Breast epithelium (tissue), 4 donors: ENCODE measurements at regions not wholly inside any gene's neighbourhood (a gene's known extent, or its start where the extent isn't known, plus 50 kb on each side); places are given as distances from the start of the nearest gene placed in this dataset.
"Not testable (repeated sequence)": the region's sequence is repeated elsewhere in the genome, so short reads cannot be mapped to it uniquely, and the experiment has no call there.

Experiments used
- DNase-seq, 2 donors: peaks; one replicate each; pipeline ENCODE4 v3.0.0-alpha.2; 2019; ENCODE audit warnings: low spot score in 2 of 2
- H3K27ac ChIP-seq, 2 donors: fragments of 200-600 bp; sonication (generic) in 1 of 2; one replicate each; pipeline ENCODE4 v1.5.1; 2016 to 2019; ENCODE audit warnings: mild to moderate bottlenecking in 1 of 2
- H3K27me3 ChIP-seq, 2 donors: fragments of 200-600 bp; sonication (generic) in 1 of 2; one replicate each; pipeline versions ENCODE4 v1.5.1 to v1.6.0; 2017 to 2019; ENCODE audit warnings: control low read depth in 1 of 2, mild to moderate bottlenecking in 1 of 2
- H3K36me3 ChIP-seq: fragments of 200-600 bp; one replicate; pipeline ENCODE4 v1.5.1; 2019
- H3K4me1 ChIP-seq, 2 donors: fragments of 200-600 bp; sonication (generic); one replicate each; pipeline ENCODE4 v1.5.1; 2016 to 2019; ENCODE audit warnings: control low read depth in 1 of 2
- H3K4me3 ChIP-seq, 3 donors: fragments of 200-600 bp; sonication (generic); 1 replicate in 2 of 3; 2 replicates in 1 of 3; pipeline ENCODE4 v1.5.1; 2016 to 2019; ENCODE audit warnings: mild to moderate bottlenecking in 3 of 3, moderate library complexity in 2 of 3
- H3K9me3 ChIP-seq, 2 donors: fragments of 200-600 bp; sonication (generic) in 1 of 2; one replicate each; pipeline ENCODE4 v1.5.1; 2016 to 2019; ENCODE audit warnings: control low read depth in 1 of 2
- CTCF ChIP-seq, 3 donors: fragments of 450-650 bp; IDR thresholded peaks; one replicate each; pipeline ENCODE4 v1.5.1; 2016 to 2017; ENCODE audit warnings: antibody characterized with exemption in 3 of 3, mild to moderate bottlenecking in 3 of 3, moderate library complexity in 3 of 3
- POLR2A ChIP-seq: fragments of 450-650 bp; IDR thresholded peaks from one replicate; pipeline ENCODE4 v1.6.1; 2016; ENCODE audit warnings: antibody characterized with exemption, mild to moderate bottlenecking, moderate library complexity
- POLR2AphosphoS5 ChIP-seq, 3 donors: sonication (generic); formaldehyde crosslinking; IDR thresholded peaks; one replicate each; pipeline ENCODE4 v1.6.1; 2017; ENCODE audit warnings: antibody characterized with exemption in 3 of 3
- intact Hi-C: fragments of 100-400 bp; cut with DNase I; formaldehyde crosslinking; loops from one replicate; pipeline ENCODE4 v1.15.1; 2023; ENCODE audit warnings: low total_unique reads

GRCh38 chr4:169330811-169331210 is 60.1 kb upstream of the SH3RF1 start:
- no peak for DNase-seq
- no peaks in the 10 kb centered on the region for H3K27me3 ChIP-seq
- no peak overlapping the region for H3K4me3 ChIP-seq
- intact Hi-C loops = no loop called here
- H3K36me3 ChIP-seq = no peaks in the 10 kb centered on the region
- H3K27ac ChIP-seq = no peak overlapping the region
- H3K9me3 ChIP-seq = no peaks in the 10 kb centered on the region
- TF ChIP-seq CTCF (IDR thresholded peaks at IDR 0.05) (no peak), POLR2A (no peak), POLR2AphosphoS5 (IDR thresholded peaks at IDR 0.05) (no peak)
- no peaks in the 10 kb centered on the region for H3K4me1 ChIP-seq

- Histone ChIP-seq H3K36me3 (no peaks in the 10 kb centered on the region), H3K4me3 (no peak overlapping the region), H3K4me1 (no peaks in the 10 kb centered on the region), H3K27me3 (no peaks in the 10 kb centered on the region), H3K27ac (no peak overlapping the region), H3K9me3 (no peaks in the 10 kb centered on the region)
- DNase-seq = no peak
- intact Hi-C loops = no loop called here
- TF ChIP-seq POLR2AphosphoS5 (IDR thresholded peaks at IDR 0.05) = no peak
- TF ChIP-seq POLR2A = no peak
- TF ChIP-seq CTCF (IDR thresholded peaks at IDR 0.05) = no peak
Observed at GRCh38 chr4:169330095-169330494, 59.3 kb upstream of the SH3RF1 start.

GRCh38 chr4:169327951-169328350 is 57.2 kb upstream of the SH3RF1 start:
- Histone ChIP-seq H3K27ac (no peak overlapping the region), H3K9me3 (no peaks in the 10 kb centered on the region), H3K4me3 (no peak overlapping the region), H3K36me3 (no peaks in the 10 kb centered on the region), H3K4me1 (no peaks in the 10 kb centered on the region), H3K27me3 (no peaks in the 10 kb centered on the region)
- no peak for DNase-seq
- TF ChIP-seq CTCF (IDR thresholded peaks at IDR 0.05) (no peak), POLR2A (no peak), POLR2AphosphoS5 (IDR thresholded peaks at IDR 0.05) (no peak)
- intact Hi-C loops = no loop called here

- H3K27me3 ChIP-seq, intact Hi-C loops, H3K4me1 ChIP-seq, H3K27ac ChIP-seq, H3K9me3 ChIP-seq, H3K4me3 ChIP-seq, DNase-seq, H3K36me3 ChIP-seq: not testable (repeated sequence)
Observed at GRCh38 chr4:169323925-169324324, 53.2 kb upstream of the SH3RF1 start.

- H3K9me3 ChIP-seq = not testable (repeated sequence)
Observed at GRCh38 chr4:169322833-169323232, 52.1 kb upstream of the SH3RF1 start.

More at GRCh38 chr4:169322833-169323232, 52.1 kb upstream of the SH3RF1 start:
- H3K36me3 ChIP-seq, H3K27ac ChIP-seq, H3K4me3 ChIP-seq, DNase-seq, intact Hi-C loops, H3K4me1 ChIP-seq, H3K27me3 ChIP-seq: not testable (repeated sequence)
